Peyer's patch (tissue), 4 donors: ENCODE measurements at regions not wholly inside any gene's neighbourhood (a gene's known extent, or its start where the extent isn't known, plus 50 kb on each side); places are given as distances from the start of the nearest gene placed in this dataset.

Experiments
- POLR2A ChIP-seq, 2 donors: fragments of 450-650 bp; IDR thresholded peaks; one replicate each; pipeline ENCODE4 v1.5.1; 2017; ENCODE audit warnings: antibody characterized with exemption in 2 of 2, mild to moderate bottlenecking in 2 of 2, moderate library complexity in 2 of 2
- TF ChIP-seq, protein P1 (sequence below), 6 experiments: fragments of 450-650 bp in 4 of 6; fragments of 200-600 bp in 2 of 6; sonication (generic) in 1 of 6; IDR thresholded peaks; one replicate each; pipeline ENCODE4 v1.5.1; 2017 to 2019; ENCODE audit warnings: antibody characterized with exemption in 6 of 6, mild to moderate bottlenecking in 3 of 6, moderate library complexity in 1 of 6

- TF ChIP-seq POLR2A (IDR thresholded peaks at IDR 0.05): no peak
- TF ChIP-seq, protein P1, sequence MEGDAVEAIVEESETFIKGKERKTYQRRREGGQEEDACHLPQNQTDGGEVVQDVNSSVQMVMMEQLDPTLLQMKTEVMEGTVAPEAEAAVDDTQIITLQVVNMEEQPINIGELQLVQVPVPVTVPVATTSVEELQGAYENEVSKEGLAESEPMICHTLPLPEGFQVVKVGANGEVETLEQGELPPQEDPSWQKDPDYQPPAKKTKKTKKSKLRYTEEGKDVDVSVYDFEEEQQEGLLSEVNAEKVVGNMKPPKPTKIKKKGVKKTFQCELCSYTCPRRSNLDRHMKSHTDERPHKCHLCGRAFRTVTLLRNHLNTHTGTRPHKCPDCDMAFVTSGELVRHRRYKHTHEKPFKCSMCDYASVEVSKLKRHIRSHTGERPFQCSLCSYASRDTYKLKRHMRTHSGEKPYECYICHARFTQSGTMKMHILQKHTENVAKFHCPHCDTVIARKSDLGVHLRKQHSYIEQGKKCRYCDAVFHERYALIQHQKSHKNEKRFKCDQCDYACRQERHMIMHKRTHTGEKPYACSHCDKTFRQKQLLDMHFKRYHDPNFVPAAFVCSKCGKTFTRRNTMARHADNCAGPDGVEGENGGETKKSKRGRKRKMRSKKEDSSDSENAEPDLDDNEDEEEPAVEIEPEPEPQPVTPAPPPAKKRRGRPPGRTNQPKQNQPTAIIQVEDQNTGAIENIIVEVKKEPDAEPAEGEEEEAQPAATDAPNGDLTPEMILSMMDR (IDR thresholded peaks at IDR 0.05): no peak
Observed at GRCh38 chr6:14263881-14264424, 146.4 kb downstream of the CD83 start.
